HAP-1 (cell line): ENCODE measurements at regions not wholly inside any gene's neighbourhood (a gene's known extent, or its start where the extent isn't known, plus 50 kb on each side); places are given as distances from the start of the nearest gene placed in this dataset.

Experiments used
- DNase-seq, 2 experiments: peaks; one replicate each; pipeline ENCODE4 v3.0.0-alpha.2; 2016 to 2020; ENCODE audit warnings: low spot score in 2 of 2
- H3K27me3 ChIP-seq: fragments of 250-450 bp; sonication (Bioruptor Pico); 2 replicates; pipeline ENCODE4 v1.5.1; 2020; ENCODE audit warnings: low read depth, mild to moderate bottlenecking, moderate library complexity
- H3K36me3 ChIP-seq: fragments of 250-450 bp; sonication (Bioruptor Pico); replicated peaks from 2 replicates; pipeline ENCODE4 v1.5.1; 2020; ENCODE audit warnings: mild to moderate bottlenecking
- H3K4me1 ChIP-seq: fragments of 250-450 bp; sonication (Bioruptor Pico); 2 replicates; pipeline ENCODE4 v1.5.1; 2020; ENCODE audit warnings: mild to moderate bottlenecking
- H3K4me3 ChIP-seq: fragments of 250-450 bp; sonication (Bioruptor Pico); 2 replicates; pipeline ENCODE4 v1.5.1; 2020; ENCODE audit warnings: mild to moderate bottlenecking, moderate library complexity
- H3K9me3 ChIP-seq: fragments of 250-450 bp; sonication (Bioruptor Pico); 2 replicates; pipeline ENCODE4 v1.5.1; 2020; ENCODE audit warnings: mild to moderate bottlenecking, moderate library complexity
- in situ Hi-C: fragments of 300-500 bp; cut with MboI; formaldehyde crosslinking; loops from 3 replicates; pipeline ENCODE4 v1.14.3; 2020; ENCODE audit warnings: low sequenced_read_pairs, inconsistent platforms, mixed read lengths

GRCh38 chr14:53328841-53329240 is 175.7 kb upstream of the DDHD1 start:
- in situ Hi-C loops: no loop called here

GRCh38 chr14:53327716-53328115 is 174.6 kb upstream of the DDHD1 start:
- H3K36me3 ChIP-seq: no peaks in the 10 kb centered on the region
- H3K9me3 ChIP-seq: no peaks in the 10 kb centered on the region
- H3K4me3 ChIP-seq: no peak overlapping the region
- DNase-seq: peak; percentile 58 to 65
- peaks cover 25% of the 10 kb centered on the region for H3K4me1 ChIP-seq
- no peaks in the 10 kb centered on the region for H3K27me3 ChIP-seq
- in situ Hi-C loops: no loop called here

More at GRCh38 chr14:53328841-53329240, 175.7 kb upstream of the DDHD1 start:
- Histone ChIP-seq H3K4me1 (peaks cover 25% of the 10 kb centered on the region), H3K9me3 (no peaks in the 10 kb centered on the region), H3K36me3 (no peaks in the 10 kb centered on the region), H3K27me3 (no peaks in the 10 kb centered on the region), H3K4me3 (no peak overlapping the region)
- no peak for DNase-seq

- in situ Hi-C loops: no loop called here
- Histone ChIP-seq H3K27me3 (no peaks in the 10 kb centered on the region), H3K4me1 (peaks cover 25% of the 10 kb centered on the region), H3K9me3 (no peaks in the 10 kb centered on the region; the same call in 1 of the 2 replicates), H3K36me3 (no peaks in the 10 kb centered on the region), H3K4me3 (no peak overlapping the region)
- DNase-seq: no peak
Measured at GRCh38 chr14:53325176-53325806, 172.2 kb upstream of the DDHD1 start.

GRCh38 chr14:53316504-53316903 is 163.4 kb upstream of the DDHD1 start:
- no peaks in the 10 kb centered on the region; the same call in 1 of the 2 replicates for H3K9me3 ChIP-seq
- H3K36me3 ChIP-seq: no peaks in the 10 kb centered on the region
- in situ Hi-C loops: no loop called here
- H3K4me3 ChIP-seq: no peak overlapping the region
- no peaks in the 10 kb centered on the region for H3K27me3 ChIP-seq
- DNase-seq: no peak
- H3K4me1 ChIP-seq: no peaks in the 10 kb centered on the region

- H3K4me1 ChIP-seq: peaks cover 7% of the 10 kb centered on the region
- H3K4me3 ChIP-seq: no peak overlapping the region
- in situ Hi-C loops: no loop called here
- DNase-seq: no peak
- no peaks in the 10 kb centered on the region for H3K36me3 ChIP-seq
- H3K27me3 ChIP-seq: no peaks in the 10 kb centered on the region
- H3K9me3 ChIP-seq: no peaks in the 10 kb centered on the region
Measured at GRCh38 chr14:53310412-53310811, 157.3 kb upstream of the DDHD1 start.

GRCh38 chr14:53306911-53307310 is 153.8 kb upstream of the DDHD1 start:
- Histone ChIP-seq H3K36me3 (no peaks in the 10 kb centered on the region), H3K27me3 (no peaks in the 10 kb centered on the region), H3K4me1 (peaks cover 7% of the 10 kb centered on the region), H3K4me3 (no peak overlapping the region), H3K9me3 (no peaks in the 10 kb centered on the region)
- DNase-seq: no peak
- in situ Hi-C loops: no loop called here

- in situ Hi-C loops: no loop called here
- H3K4me3 ChIP-seq: peak overlapping the region; percentile 25
- H3K27me3 ChIP-seq: no peaks in the 10 kb centered on the region
- no peaks in the 10 kb centered on the region for H3K36me3 ChIP-seq
- peak; percentile 61 to 69 for DNase-seq
- no peaks in the 10 kb centered on the region for H3K9me3 ChIP-seq
- peaks cover 7% of the 10 kb centered on the region for H3K4me1 ChIP-seq
Measured at GRCh38 chr14:53306267-53306721, 153.2 kb upstream of the DDHD1 start.

- peaks cover 7% of the 10 kb centered on the region for H3K4me1 ChIP-seq
- DNase-seq: no peak
- no peaks in the 10 kb centered on the region for H3K9me3 ChIP-seq
- in situ Hi-C loops: no loop called here
- no peaks in the 10 kb centered on the region for H3K27me3 ChIP-seq
- H3K4me3 ChIP-seq: no peak overlapping the region
- H3K36me3 ChIP-seq: no peaks in the 10 kb centered on the region
Measured at GRCh38 chr14:53304726-53305381, 151.7 kb upstream of the DDHD1 start.

- in situ Hi-C loops: no loop called here
- Histone ChIP-seq H3K27me3 (no peaks in the 10 kb centered on the region), H3K4me1 (no peaks in the 10 kb centered on the region), H3K4me3 (no peak overlapping the region), H3K9me3 (no peaks in the 10 kb centered on the region), H3K36me3 (no peaks in the 10 kb centered on the region)
- peak; percentile 38 to 46 for DNase-seq
Measured at GRCh38 chr14:53295985-53296582, 143.0 kb upstream of the DDHD1 start.

- in situ Hi-C loops: no loop called here
- H3K4me1 ChIP-seq: no peaks in the 10 kb centered on the region
- no peak overlapping the region for H3K4me3 ChIP-seq
- no peaks in the 10 kb centered on the region for H3K9me3 ChIP-seq
- H3K27me3 ChIP-seq: no peaks in the 10 kb centered on the region
- no peak for DNase-seq
- H3K36me3 ChIP-seq: no peaks in the 10 kb centered on the region
Measured at GRCh38 chr14:53295372-53295771, 142.2 kb upstream of the DDHD1 start.

GRCh38 chr14:53286301-53286700 is 133.2 kb upstream of the DDHD1 start:
- no peaks in the 10 kb centered on the region for H3K4me1 ChIP-seq
- H3K4me3 ChIP-seq: no peak overlapping the region
- in situ Hi-C loops: no loop called here
- peaks cover 4% of the 10 kb centered on the region; the same call in 1 of the 2 replicates for H3K9me3 ChIP-seq
- no peaks in the 10 kb centered on the region for H3K27me3 ChIP-seq
- DNase-seq: no peak
- H3K36me3 ChIP-seq: no peaks in the 10 kb centered on the region

GRCh38 chr14:53285821-53286220 is 132.7 kb upstream of the DDHD1 start:
- in situ Hi-C loops: no loop called here
- DNase-seq: peak in 1 of 2 experiments; percentile 11
- Histone ChIP-seq H3K4me1 (no peaks in the 10 kb centered on the region), H3K9me3 (peaks cover 4% of the 10 kb centered on the region; the same call in 1 of the 2 replicates), H3K27me3 (no peaks in the 10 kb centered on the region), H3K4me3 (no peak overlapping the region), H3K36me3 (no peaks in the 10 kb centered on the region)

GRCh38 chr14:53285064-53285463 is 131.9 kb upstream of the DDHD1 start:
- Histone ChIP-seq H3K27me3 (no peaks in the 10 kb centered on the region), H3K9me3 (peaks cover 4% of the 10 kb centered on the region; the same call in 1 of the 2 replicates), H3K36me3 (no peaks in the 10 kb centered on the region), H3K4me3 (no peak overlapping the region), H3K4me1 (no peaks in the 10 kb centered on the region)
- in situ Hi-C loops: no loop called here
- no peak for DNase-seq
